Lung (tissue), 11 donors: ENCODE measurements at regions not wholly inside any gene's neighbourhood (a gene's known extent, or its start where the extent isn't known, plus 50 kb on each side); places are given as distances from the start of the nearest gene placed in this dataset.

Experiments used
- ATAC-seq: fragments of 200-7000 bp; cut with Tn5 transposase; one replicate; pipeline ENCODE4 v1.9.1; 2020; ENCODE audit warnings: moderate number of reproducible peaks; ENCODE audit not compliant: insufficient read depth, low FRiP score
- DNase-seq, 3 donors: peaks; one replicate each; pipeline ENCODE4 v3.0.0-alpha.2; 2013 to 2017
- H3K27ac ChIP-seq, 2 donors: one replicate each; pipeline ENCODE4 v1.5.1; 2013; ENCODE audit warnings: mild to moderate bottlenecking in 2 of 2, moderate library complexity in 2 of 2, control low read depth in 1 of 2, inconsistent platforms in 1 of 2, low read depth in 1 of 2, low read length in 1 of 2
- H3K27me3 ChIP-seq, 3 donors: one replicate each; pipeline ENCODE4 v1.5.1; 2013; ENCODE audit warnings: low read length in 2 of 3; ENCODE audit not compliant: control insufficient read depth in 3 of 3, insufficient read depth in 3 of 3
- H3K36me3 ChIP-seq, 4 donors: one replicate each; pipeline ENCODE4 v1.5.1; 2013; ENCODE audit warnings: low read length in 4 of 4, mild to moderate bottlenecking in 1 of 4, moderate library complexity in 1 of 4; ENCODE audit not compliant: control insufficient read depth in 4 of 4, insufficient read depth in 4 of 4
- H3K4me1 ChIP-seq, 5 donors: one replicate each; pipeline ENCODE4 v1.5.1; 2013; ENCODE audit warnings: low read length in 5 of 5, mild to moderate bottlenecking in 2 of 5, moderate library complexity in 1 of 5; ENCODE audit not compliant: control insufficient read depth in 5 of 5, insufficient read depth in 5 of 5
- H3K4me3 ChIP-seq: one replicate; pipeline ENCODE4 v1.5.1; 2013; ENCODE audit warnings: mild to moderate bottlenecking, control low read depth, moderate library complexity
- H3K9ac ChIP-seq, 2 donors: one replicate each; pipeline ENCODE4 v1.5.1; 2013; ENCODE audit warnings: low read length in 2 of 2, control low read depth in 1 of 2; ENCODE audit not compliant: insufficient read depth in 1 of 2
- H3K9me3 ChIP-seq, 4 donors: one replicate each; pipeline ENCODE4 v1.5.1; 2013; ENCODE audit warnings: low read length in 3 of 4, mild to moderate bottlenecking in 1 of 4, moderate library complexity in 1 of 4; ENCODE audit not compliant: control insufficient read depth in 4 of 4, insufficient read depth in 3 of 4
- CTCF ChIP-seq: IDR thresholded peaks from 2 replicates; pipeline ENCODE4 v1.5.1; 2012; ENCODE audit warnings: mild to moderate bottlenecking; ENCODE audit errors: control extremely low read depth, extremely low read depth
- WGBS, 2 donors: extraction: QIAGEN DNeasy Blood & Tissue Kit; methylation state at CpG; one replicate each; pipeline ENCODE4 v1.1.7; 2013; 5-methylcytosine and 5-hydroxymethylcytosine counted together
- donor health status: control.
- donor health status: control.
- donor health status: Bipolar disorder and iron deficiency.
- donor health status: healthy.
- donor health status: DM: yes; HTN: yes; CAD: no.

GRCh38 chr2:603869-604268 is 73.3 kb downstream of the TMEM18 start:
- 69 to 82% methylated on average over 8 of the region's 8 CpGs for WGBS, 2 donors
- DNase-seq (no peak), ATAC-seq (no peak)
- TF ChIP-seq CTCF = no peak
- Histone ChIP-seq H3K4me1 (no peaks in the 10 kb centered on the region), H3K9me3 (peaks cover 0 to 2% (median 0%) of the 10 kb centered on the region in 4 donors), H3K4me3 (no peak overlapping the region), H3K36me3 (no peaks in the 10 kb centered on the region), H3K27me3 (no peaks in the 10 kb centered on the region), H3K9ac (no peak overlapping the region), H3K27ac (no peak overlapping the region)

- H3K27ac ChIP-seq = no peak overlapping the region
- no peak for DNase-seq
- no peaks in the 10 kb centered on the region for H3K27me3 ChIP-seq
- 71 to 72% methylated on average over 5 of the region's 5 CpGs for WGBS, 2 donors
- no peak overlapping the region for H3K9ac ChIP-seq
- TF ChIP-seq CTCF = no peak
- ATAC-seq = no peak
- peaks cover 0 to 2% (median 0%) of the 10 kb centered on the region in 4 donors for H3K9me3 ChIP-seq
- no peak overlapping the region for H3K4me3 ChIP-seq
- H3K36me3 ChIP-seq = no peaks in the 10 kb centered on the region
- no peaks in the 10 kb centered on the region for H3K4me1 ChIP-seq
Observed at GRCh38 chr2:603427-603826, 73.8 kb downstream of the TMEM18 start.

GRCh38 chr2:602571-603359 is 74.4 kb downstream of the TMEM18 start:
- no peaks in the 10 kb centered on the region for H3K36me3 ChIP-seq
- no peak for TF ChIP-seq CTCF
- WGBS, 2 donors = 84 to 89% methylated on average over 14 of the region's 14 CpGs
- no peak overlapping the region for H3K27ac ChIP-seq
- H3K9ac ChIP-seq = no peak overlapping the region
- no peaks in the 10 kb centered on the region for H3K4me1 ChIP-seq
- no peak overlapping the region for H3K4me3 ChIP-seq
- DNase-seq = no peak
- peaks cover 0 to 2% (median 0%) of the 10 kb centered on the region in 4 donors for H3K9me3 ChIP-seq
- no peak for ATAC-seq
- no peaks in the 10 kb centered on the region for H3K27me3 ChIP-seq
